Keratinocyte (primary cell): ENCODE measurements at regions not wholly inside any gene's neighbourhood (a gene's known extent, or its start where the extent isn't known, plus 50 kb on each side); places are given as distances from the start of the nearest gene placed in this dataset.

Experiments
- DNase-seq: peaks from one replicate; pipeline ENCODE4 v3.0.0-alpha.2; 2011; ENCODE audit warnings: low read depth, missing footprints, low spot score
- FAIRE-seq: peaks from 2 replicates; lab custom pipeline; 2011; peaks lifted over from hg19 to GRCh38; lab: Jason Lieb, UNC
- H2AFZ ChIP-seq: 2 replicates; pipeline ENCODE4 v1.6.0; 2012; ENCODE audit warnings: low read length, control low read depth, inconsistent platforms; ENCODE audit not compliant: control insufficient read depth
- H3K27ac ChIP-seq: 2 replicates; pipeline ENCODE4 v1.5.1; 2011; ENCODE audit warnings: low read length; ENCODE audit not compliant: control insufficient read depth, insufficient read depth
- H3K27me3 ChIP-seq: 3 replicates; pipeline ENCODE4 v1.6.0; 2011; ENCODE audit warnings: low read length; ENCODE audit not compliant: control insufficient read depth, insufficient read depth; ENCODE audit errors: extremely low read depth
- H3K36me3 ChIP-seq, 2 experiments: 2 replicates in 1 of 2; 3 replicates in 1 of 2; pipeline ENCODE4 v1.5.1; 2011; ENCODE audit warnings: low read length in 2 of 2, mild to moderate bottlenecking in 1 of 2; ENCODE audit not compliant: control insufficient read depth in 2 of 2, insufficient read depth in 2 of 2; ENCODE audit errors: extremely low read depth in 1 of 2
- H3K4me1 ChIP-seq: 3 replicates; pipeline ENCODE4 v1.5.1; 2011; ENCODE audit warnings: low read length; ENCODE audit not compliant: control insufficient read depth, insufficient read depth; ENCODE audit errors: extremely low read depth
- H3K4me2 ChIP-seq: 3 replicates; pipeline ENCODE4 v1.6.0; 2011; ENCODE audit warnings: low read depth, low read length; ENCODE audit not compliant: control insufficient read depth, insufficient read depth; ENCODE audit errors: extremely low read depth
- H3K4me3 ChIP-seq, 3 experiments: fragments of 200-600 bp in 1 of 3; sonication (generic) in 1 of 3; 2 replicates in 2 of 3; 3 replicates in 1 of 3; pipeline ENCODE4 v1.5.1; 2011 to 2016; ENCODE audit warnings: low read length in 3 of 3, mild to moderate bottlenecking in 3 of 3, control low read depth in 2 of 3, inconsistent platforms in 1 of 3, low read depth in 1 of 3, mixed read lengths in 1 of 3, mixed run types in 1 of 3, moderate library complexity in 1 of 3; ENCODE audit not compliant: control insufficient read depth in 2 of 3, insufficient read depth in 2 of 3; ENCODE audit errors: extremely low read depth in 1 of 3
- H3K79me2 ChIP-seq: 2 replicates; pipeline ENCODE4 v1.6.0; 2012; ENCODE audit warnings: low read length; ENCODE audit not compliant: control insufficient read depth, insufficient read depth
- H3K9ac ChIP-seq: 3 replicates; pipeline ENCODE4 v1.6.0; 2011; ENCODE audit warnings: low read length; ENCODE audit not compliant: control insufficient read depth, insufficient read depth; ENCODE audit errors: extremely low read depth
- H3K9me1 ChIP-seq: 3 replicates; pipeline ENCODE4 v1.6.0; 2011; ENCODE audit warnings: low read length; ENCODE audit not compliant: control insufficient read depth, insufficient read depth; ENCODE audit errors: extremely low read depth
- H3K9me3 ChIP-seq: 2 replicates; pipeline ENCODE4 v1.5.1; 2012; ENCODE audit warnings: low read depth, low read length; ENCODE audit not compliant: control insufficient read depth
- H4K20me1 ChIP-seq: 3 replicates; pipeline ENCODE4 v1.6.0; 2011; ENCODE audit warnings: low read length; ENCODE audit not compliant: control insufficient read depth, insufficient read depth; ENCODE audit errors: extremely low read depth
- EZH2 ChIP-seq: IDR thresholded peaks from one replicate; pipeline ENCODE4 v1.6.1; 2012; ENCODE audit warnings: inconsistent platforms, mild to moderate bottlenecking, low read length, moderate library complexity
- dilution Hi-C: fragments of 300-500 bp; cut with MboI; formaldehyde crosslinking; loops from one replicate; pipeline ENCODE4 v1.7.0; 2020; ENCODE audit warnings: low sequenced_read_pairs; ENCODE audit not compliant: extremely low pct_ligation_motif_present
- TF ChIP-seq, protein P1 (sequence below), 3 experiments: IDR thresholded peaks in 1 of 3; conservative IDR thresholded peaks in 1 of 3; optimal IDR thresholded peaks in 1 of 3; 2 replicates in 2 of 3; 3 replicates in 1 of 3; pipeline versions ENCODE3 to v1.5.1; 2011; ENCODE audit warnings: low read length in 3 of 3, mild to moderate bottlenecking in 3 of 3, moderate library complexity in 2 of 3, control low read depth in 1 of 3, inconsistent platforms in 1 of 3; ENCODE audit not compliant: insufficient read depth in 2 of 3; ENCODE audit errors: extremely low read depth in 1 of 3

DNA sequence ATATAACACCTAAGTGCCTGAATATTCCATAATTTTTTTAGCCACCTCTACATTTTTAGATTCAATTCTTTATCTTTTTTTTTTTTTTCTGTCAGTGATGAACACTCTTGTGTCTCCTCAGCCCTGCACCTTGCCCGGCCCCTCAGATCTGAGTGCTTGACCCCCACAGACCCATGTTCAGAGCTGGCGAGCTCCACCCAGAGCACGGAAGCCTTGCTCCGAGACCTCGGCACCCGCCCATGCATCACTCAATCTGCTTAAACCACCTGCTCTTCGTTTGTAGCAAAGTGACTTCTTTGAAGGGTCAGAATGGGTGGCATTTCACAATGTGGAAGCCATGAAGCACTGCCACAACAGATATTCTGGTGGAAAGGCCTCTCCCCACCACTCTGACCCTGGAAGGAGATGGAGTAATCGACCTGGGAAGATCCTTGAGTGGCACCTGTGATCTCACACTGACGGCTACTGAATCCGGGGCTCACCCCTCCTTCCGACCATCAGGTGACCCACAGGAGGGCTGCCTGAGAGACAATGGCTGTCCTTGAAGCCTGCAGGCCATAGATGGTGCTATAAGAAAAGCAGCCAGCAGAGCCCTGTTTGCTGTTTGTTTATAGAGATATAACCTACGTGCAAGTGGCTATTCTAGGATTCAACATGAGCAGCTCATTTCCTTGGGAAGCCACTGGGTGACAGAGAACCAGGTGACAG is 261.1 kb upstream of the IRX4 start:
- TF ChIP-seq, protein P1, sequence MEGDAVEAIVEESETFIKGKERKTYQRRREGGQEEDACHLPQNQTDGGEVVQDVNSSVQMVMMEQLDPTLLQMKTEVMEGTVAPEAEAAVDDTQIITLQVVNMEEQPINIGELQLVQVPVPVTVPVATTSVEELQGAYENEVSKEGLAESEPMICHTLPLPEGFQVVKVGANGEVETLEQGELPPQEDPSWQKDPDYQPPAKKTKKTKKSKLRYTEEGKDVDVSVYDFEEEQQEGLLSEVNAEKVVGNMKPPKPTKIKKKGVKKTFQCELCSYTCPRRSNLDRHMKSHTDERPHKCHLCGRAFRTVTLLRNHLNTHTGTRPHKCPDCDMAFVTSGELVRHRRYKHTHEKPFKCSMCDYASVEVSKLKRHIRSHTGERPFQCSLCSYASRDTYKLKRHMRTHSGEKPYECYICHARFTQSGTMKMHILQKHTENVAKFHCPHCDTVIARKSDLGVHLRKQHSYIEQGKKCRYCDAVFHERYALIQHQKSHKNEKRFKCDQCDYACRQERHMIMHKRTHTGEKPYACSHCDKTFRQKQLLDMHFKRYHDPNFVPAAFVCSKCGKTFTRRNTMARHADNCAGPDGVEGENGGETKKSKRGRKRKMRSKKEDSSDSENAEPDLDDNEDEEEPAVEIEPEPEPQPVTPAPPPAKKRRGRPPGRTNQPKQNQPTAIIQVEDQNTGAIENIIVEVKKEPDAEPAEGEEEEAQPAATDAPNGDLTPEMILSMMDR (optimal IDR thresholded peaks at IDR 0.05 in 1 of 3, IDR thresholded peaks at IDR 0.05 in 1 of 3, conservative IDR thresholded peaks at IDR 0.05 in 1 of 3; ENCODE audit: extremely low read depth in 1 of 3, insufficient read depth in 2 of 3, low read length in 3 of 3): no peak
- TF ChIP-seq EZH2: no peak
- dilution Hi-C loops: no loop called here
- no peak overlapping the region for H3K27ac ChIP-seq
- no peaks in the 10 kb centered on the region for H4K20me1 ChIP-seq
- H3K4me1 ChIP-seq: peaks cover under 1% of the 10 kb centered on the region
- H2AFZ ChIP-seq: no peak overlapping the region
- H3K36me3 ChIP-seq: no peaks in the 10 kb centered on the region
- no peak overlapping the region for H3K4me3 ChIP-seq
- peaks cover 6% of the 10 kb centered on the region for H3K9me3 ChIP-seq
- no peaks in the 10 kb centered on the region for H3K79me2 ChIP-seq
- no peaks in the 10 kb centered on the region for H3K9me1 ChIP-seq
- DNase-seq (no peak), FAIRE-seq (no peak)
- H3K4me2 ChIP-seq: no peak overlapping the region
- H3K27me3 ChIP-seq: peaks cover 4% of the 10 kb centered on the region
- H3K9ac ChIP-seq: no peak overlapping the region

DNA sequence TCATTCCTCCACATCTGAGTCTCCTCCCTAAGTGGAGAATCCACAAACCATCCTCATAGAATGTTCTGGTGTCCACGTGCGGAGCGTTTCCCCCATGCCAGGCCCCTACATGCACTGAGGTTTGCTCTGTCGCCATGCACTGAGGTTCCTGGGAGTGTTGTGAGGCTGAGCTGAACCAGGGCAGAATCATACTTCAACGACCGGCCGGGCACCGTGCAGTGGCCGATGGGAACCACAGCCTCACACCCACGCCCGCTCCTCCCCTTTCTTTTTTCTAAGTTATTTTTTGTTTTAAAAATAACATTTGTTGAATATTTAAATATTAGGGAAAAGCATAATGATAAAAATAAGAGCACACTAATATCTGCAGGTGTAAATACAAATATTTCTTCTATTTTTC is 260.4 kb upstream of the IRX4 start:
- Histone ChIP-seq H3K9ac (no peak overlapping the region), H3K36me3 (no peaks in the 10 kb centered on the region), H3K9me1 (no peaks in the 10 kb centered on the region), H3K27ac (no peak overlapping the region), H4K20me1 (no peaks in the 10 kb centered on the region), H2AFZ (no peak overlapping the region), H3K4me2 (no peak overlapping the region), H3K4me1 (no peaks in the 10 kb centered on the region), H3K79me2 (no peaks in the 10 kb centered on the region), H3K27me3 (peaks cover 4% of the 10 kb centered on the region), H3K9me3 (peaks cover 6% of the 10 kb centered on the region), H3K4me3 (no peak overlapping the region)
- no peak for FAIRE-seq
- TF ChIP-seq EZH2: no peak
- TF ChIP-seq, protein P1 (optimal IDR thresholded peaks at IDR 0.05 in 1 of 3, IDR thresholded peaks at IDR 0.05 in 1 of 3, conservative IDR thresholded peaks at IDR 0.05 in 1 of 3; ENCODE audit: extremely low read depth in 1 of 3, insufficient read depth in 2 of 3, low read length in 3 of 3): no peak
- no peak for DNase-seq
- dilution Hi-C loops: no loop called here
